K562 (cell line): ENCODE measurements at regions not wholly inside any gene's neighbourhood (a gene's known extent, or its start where the extent isn't known, plus 50 kb on each side); places are given as distances from the start of the nearest gene placed in this dataset.

ENCODE experiments used
- AFF1 ChIP-seq, 2 experiments: fragments of 450-650 bp; IDR thresholded peaks; 2 replicates each; pipeline ENCODE4 v1.6.1; 2018; ENCODE audit warnings: mild to moderate bottlenecking in 2 of 2, low read depth in 1 of 2; ENCODE audit not compliant: partially characterized antibody in 2 of 2
- AFF4 ChIP-seq: sonication (generic); formaldehyde crosslinking; IDR thresholded peaks from 2 replicates; pipeline ENCODE4 v1.8.0; 2023; ENCODE audit warnings: mild to moderate bottlenecking, missing genetic modification reagents
- CTCFL ChIP-seq: IDR thresholded peaks from 2 replicates; pipeline ENCODE4 v1.6.1; 2011; ENCODE audit warnings: borderline replicate concordance, low read depth, mild to moderate bottlenecking, moderate library complexity, low read length; ENCODE audit not compliant: insufficient read depth, poor library complexity, severe bottlenecking
- ETS2 ChIP-seq: IDR thresholded peaks from 2 replicates; pipeline ENCODE4 v1.6.1; 2016; ENCODE audit warnings: borderline replicate concordance, missing genetic modification characterization, mild to moderate bottlenecking, moderate library complexity, missing compliant biosample characterization; ENCODE audit not compliant: poor library complexity, severe bottlenecking
- EZH2 ChIP-seq: IDR thresholded peaks from 2 replicates; pipeline ENCODE4 v1.6.1; 2012; ENCODE audit warnings: low read depth, mild to moderate bottlenecking, inconsistent platforms, low read length, borderline replicate concordance
- HES1 ChIP-seq: fragments of 450-650 bp; IDR thresholded peaks from 2 replicates; pipeline ENCODE4 v1.6.1; 2016; ENCODE audit warnings: low read depth, mild to moderate bottlenecking, moderate library complexity
- TF ChIP-seq, protein P1 (sequence below): fragments of 200-800 bp; sonication (Bioruptor generic); IDR thresholded peaks from 2 replicates; pipeline ENCODE4 v1.6.1; 2017; ENCODE audit warnings: missing genetic modification characterization, missing compliant biosample characterization
- TF ChIP-seq, protein P2 (sequence below): fragments of 450-650 bp; formaldehyde crosslinking; IDR thresholded peaks from 2 replicates; pipeline ENCODE4 v1.4.0; 2020; ENCODE audit warnings: mild to moderate bottlenecking, mixed read lengths

GRCh38 chr6:8583291-8583690 is 147.9 kb upstream of the SLC35B3 start (continued):
- TF ChIP-seq, protein P1, sequence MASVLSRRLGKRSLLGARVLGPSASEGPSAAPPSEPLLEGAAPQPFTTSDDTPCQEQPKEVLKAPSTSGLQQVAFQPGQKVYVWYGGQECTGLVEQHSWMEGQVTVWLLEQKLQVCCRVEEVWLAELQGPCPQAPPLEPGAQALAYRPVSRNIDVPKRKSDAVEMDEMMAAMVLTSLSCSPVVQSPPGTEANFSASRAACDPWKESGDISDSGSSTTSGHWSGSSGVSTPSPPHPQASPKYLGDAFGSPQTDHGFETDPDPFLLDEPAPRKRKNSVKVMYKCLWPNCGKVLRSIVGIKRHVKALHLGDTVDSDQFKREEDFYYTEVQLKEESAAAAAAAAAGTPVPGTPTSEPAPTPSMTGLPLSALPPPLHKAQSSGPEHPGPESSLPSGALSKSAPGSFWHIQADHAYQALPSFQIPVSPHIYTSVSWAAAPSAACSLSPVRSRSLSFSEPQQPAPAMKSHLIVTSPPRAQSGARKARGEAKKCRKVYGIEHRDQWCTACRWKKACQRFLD (CRISPR knock-in tag), result no peak
- TF ChIP-seq HES1, result no peak
- no peak for TF ChIP-seq AFF4 (CRISPR knock-in tag)
- no peak for TF ChIP-seq EZH2
- TF ChIP-seq CTCFL, result no peak
- TF ChIP-seq, protein P2, sequence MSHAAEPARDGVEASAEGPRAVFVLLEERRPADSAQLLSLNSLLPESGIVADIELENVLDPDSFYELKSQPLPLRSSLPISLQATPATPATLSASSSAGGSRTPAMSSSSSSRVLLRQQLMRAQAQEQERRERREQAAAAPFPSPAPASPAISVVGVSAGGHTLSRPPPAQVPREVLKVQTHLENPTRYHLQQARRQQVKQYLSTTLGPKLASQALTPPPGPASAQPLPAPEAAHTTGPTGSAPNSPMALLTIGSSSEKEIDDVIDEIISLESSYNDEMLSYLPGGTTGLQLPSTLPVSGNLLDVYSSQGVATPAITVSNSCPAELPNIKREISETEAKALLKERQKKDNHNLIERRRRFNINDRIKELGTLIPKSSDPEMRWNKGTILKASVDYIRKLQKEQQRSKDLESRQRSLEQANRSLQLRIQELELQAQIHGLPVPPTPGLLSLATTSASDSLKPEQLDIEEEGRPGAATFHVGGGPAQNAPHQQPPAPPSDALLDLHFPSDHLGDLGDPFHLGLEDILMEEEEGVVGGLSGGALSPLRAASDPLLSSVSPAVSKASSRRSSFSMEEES (CRISPR knock-in tag), result no peak
- TF ChIP-seq ETS2 (tag), result no peak
- no peak for TF ChIP-seq AFF1 (IDR thresholded peaks at IDR 0.05; ENCODE audit: low read depth in 1 of 2, partially characterized antibody in 2 of 2)
